Forelimb muscle (tissue), 1 donor: ENCODE measurements at regions not wholly inside any gene's neighbourhood (a gene's known extent, or its start where the extent isn't known, plus 50 kb on each side); places are given as distances from the start of the nearest gene placed in this dataset.
"Not testable (repeated sequence)": the region's sequence is repeated elsewhere in the genome, so short reads cannot be mapped to it uniquely, and the experiment has no call there.

ENCODE experiments used
- DNase-seq: peaks from one replicate; pipeline ENCODE4 v3.0.0-alpha.2; 2013; ENCODE audit warnings: low read depth

DNA sequence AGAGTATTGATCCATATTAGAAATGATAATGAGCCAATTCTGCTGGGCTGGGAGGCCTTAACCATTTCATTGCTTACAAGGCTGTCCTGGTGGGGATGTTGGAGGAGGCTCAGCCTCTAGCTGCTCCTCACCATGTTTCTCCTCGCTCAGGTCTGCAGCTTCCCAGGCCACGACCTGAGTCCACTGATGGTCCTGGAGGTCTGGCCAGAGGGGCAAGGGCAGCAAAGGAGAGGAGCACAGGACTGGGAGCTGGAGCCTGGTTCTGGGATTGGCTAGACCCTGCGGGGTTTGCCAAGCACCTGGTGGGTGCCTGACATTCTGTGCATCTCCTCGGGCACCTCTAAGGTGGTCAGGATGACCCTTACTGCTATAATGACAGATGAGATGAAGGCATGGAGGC, 92.6 kb downstream of the KIF26A start:
- DNase-seq = no peak

DNA sequence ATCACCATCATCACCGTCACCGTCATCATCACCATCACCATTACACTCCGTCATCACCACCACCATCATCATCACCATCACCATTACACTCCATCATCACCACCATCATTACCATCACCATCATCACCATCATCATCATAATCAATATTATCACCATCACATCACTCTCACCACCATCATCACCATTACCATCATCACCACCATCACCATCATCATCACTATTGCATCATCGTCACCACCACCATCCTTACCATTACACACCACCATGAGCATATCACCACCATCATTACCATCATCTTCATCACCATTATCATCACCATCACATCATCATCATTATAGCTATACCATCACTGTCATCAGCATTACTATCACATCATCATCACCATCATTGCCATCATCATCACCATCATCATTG, 93.7 kb downstream of the KIF26A start:
- no peak for DNase-seq

- DNase-seq = not testable (repeated sequence)
These were observed 95.8 kb downstream of the KIF26A start for GRCh38 chr14:104234007-104234786.

- no peak for DNase-seq
These were observed 97.3 kb downstream of the KIF26A start for GRCh38 chr14:104235686-104236085.

DNA sequence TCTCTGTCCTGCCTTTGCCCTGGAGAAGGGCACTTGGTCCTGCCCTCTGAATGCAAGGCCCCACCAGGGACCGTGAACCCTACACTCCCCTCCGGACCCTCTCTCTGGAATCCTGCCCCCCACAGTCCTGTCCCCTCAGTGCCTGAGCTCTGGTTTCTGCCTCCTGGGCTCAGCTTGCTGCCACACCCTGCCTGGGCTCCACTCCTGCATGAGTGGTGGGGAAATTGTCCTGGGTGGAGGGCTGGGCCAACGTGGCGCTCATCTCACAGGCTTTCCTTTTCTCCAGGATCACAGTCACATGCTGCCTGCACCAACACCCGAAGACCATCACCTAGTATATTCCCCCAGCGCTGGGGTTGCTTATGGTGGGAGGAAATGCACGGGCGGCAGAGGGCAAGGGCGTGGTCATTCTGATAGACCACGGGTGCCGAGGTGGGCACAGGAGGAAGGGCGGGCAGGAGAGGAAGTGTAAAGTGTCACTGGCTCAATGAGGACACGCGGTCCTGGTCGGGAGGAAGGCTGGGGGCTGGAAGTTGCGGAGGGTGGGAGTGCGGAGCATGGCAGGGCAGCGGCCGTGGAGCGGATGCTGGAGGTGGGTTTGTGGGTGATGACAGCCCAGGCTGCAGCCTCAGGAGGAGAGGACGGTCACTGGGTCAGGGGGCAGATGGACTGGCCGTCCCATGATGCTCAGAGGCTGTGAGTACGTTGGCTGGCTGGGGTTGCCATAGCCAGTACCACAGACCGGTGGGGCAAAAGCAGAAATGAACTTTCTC, 99.5 kb downstream of the KIF26A start:
- DNase-seq = no peak

DNA sequence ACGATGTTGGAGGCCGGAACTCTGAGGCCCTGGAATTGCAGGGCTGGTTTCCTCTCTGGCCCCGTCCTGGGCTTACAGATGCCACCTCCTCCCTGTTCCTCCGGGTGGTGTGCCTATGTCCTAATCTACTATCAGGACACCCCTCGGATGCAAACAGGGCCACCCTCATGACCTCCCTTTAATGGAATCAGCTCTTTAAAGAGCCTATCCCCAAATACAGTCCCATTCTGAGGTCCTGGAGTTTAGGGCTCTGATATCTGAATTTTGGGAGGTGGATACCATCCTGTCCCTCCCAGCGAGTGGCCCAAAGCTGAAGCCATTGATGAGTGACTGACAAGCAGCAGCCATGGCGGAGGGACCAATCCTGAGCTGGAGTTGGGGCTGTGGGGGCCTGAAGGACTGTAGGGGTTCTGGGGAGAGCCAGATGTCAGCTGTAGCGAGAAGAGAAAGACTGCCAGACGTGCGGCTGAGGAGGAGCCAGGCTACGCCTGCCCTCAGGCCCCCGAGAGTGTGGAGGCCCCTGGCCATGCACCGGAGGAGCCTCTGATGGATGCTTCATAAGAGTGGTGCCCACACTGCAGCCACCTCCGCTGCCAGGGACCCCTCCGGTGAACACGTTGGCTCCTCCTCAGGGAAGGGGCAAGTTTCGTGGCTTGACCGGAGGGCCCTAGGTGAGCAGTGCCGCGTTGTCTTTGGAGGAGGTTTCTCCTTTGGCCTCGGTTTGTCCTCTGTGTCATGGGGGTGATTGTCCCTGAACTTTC, 100.2 kb downstream of the KIF26A start:
- DNase-seq = no peak

GRCh38 chr14:104239185-104239775, 100.9 kb downstream of the KIF26A start:
- DNase-seq = no peak

GRCh38 chr14:104239861-104240301, 101.5 kb downstream of the KIF26A start:
- no peak for DNase-seq

DNA sequence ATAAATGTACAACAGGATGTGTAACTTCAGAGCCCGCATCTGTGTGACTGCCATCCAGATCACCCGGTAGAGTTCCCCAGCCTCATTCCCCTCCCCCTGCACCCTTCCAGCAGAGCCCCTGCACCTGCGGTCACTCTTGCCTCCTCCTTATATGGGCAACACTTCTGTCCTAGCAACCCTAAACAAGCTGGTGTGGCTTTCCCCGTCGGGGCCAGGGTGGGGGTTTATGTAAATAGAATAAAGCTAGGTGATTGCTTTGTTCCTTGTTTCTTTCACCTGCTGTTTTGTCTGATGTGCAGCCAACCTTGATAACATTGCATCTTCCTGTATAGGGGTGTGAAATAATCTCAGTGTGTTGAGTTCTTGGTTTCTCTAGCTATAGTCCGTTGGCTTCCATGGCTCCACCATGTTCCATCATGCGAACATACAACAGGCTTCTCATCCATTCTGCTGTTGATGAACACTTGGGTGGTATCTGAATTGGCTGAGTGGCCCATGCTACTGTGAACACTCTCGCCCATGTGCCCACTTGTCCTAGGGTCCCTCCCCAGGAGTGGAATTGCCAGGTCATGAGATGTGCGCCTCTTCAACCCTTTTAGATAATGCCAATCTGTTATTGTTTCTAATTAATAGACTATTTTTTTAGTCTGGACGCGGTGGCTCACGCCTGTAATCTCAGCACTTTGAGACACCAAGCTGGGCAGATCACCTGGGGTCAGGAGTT, 102.2 kb downstream of the KIF26A start:
- no peak for DNase-seq

DNA sequence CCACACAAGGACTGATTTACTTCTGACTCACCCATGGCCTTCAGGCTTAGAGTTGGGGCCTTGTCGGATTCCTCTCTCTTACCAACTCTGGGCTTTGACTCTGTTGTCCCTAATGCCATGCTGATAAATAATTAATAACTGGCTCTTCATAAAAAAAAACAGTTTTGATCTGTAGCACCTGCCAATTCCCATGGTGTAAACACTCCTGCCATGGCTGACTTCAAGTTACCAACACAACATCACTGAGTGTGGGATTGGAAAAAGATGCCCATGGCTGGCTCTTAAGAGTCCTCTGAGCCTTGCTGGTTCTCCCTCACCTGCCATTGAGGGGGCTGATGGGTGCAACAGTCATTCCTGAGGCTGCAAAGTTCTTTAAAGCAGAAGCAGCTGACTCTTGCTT, 104.8 kb downstream of the KIF26A start:
- no peak for DNase-seq

DNA sequence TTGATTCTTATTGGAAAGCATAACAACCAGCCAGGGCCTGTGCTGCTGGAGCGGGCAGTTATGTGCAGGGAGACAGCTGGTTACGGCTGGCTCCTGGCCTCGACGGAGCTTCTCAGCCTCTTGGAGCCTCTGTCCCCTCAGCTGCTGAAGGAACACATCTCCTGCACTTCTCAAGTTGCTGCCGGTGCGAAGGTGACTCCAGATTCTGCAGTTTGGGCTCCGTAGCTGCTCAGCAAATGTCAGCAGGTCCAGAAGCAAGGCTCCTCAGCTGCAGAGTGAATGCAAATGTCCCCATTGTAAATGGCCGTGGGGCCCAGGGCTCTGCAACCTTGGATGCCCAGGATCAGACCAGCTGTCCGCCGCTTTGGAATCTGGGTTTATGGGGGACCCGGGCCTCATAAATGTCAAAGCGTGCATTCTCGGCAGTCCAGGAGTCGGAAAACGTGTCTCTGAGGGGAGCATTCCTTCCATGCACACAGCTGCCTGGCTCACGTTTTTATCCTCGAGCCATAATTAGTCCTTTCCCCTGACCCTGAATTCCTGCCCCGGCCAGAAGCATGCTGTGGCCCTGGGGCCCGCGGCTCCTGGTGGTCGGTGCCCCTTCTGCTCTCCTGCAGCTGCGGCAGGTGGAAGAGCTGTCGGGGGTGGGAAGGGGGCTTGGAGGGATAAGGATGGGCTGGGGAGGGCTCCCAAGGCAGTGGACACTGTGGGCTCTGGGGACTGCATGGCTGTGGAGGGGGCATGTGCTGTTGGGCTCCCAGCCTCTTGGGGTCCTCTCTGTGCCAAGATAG, 106.0 kb downstream of the KIF26A start:
- no peak for DNase-seq

DNA sequence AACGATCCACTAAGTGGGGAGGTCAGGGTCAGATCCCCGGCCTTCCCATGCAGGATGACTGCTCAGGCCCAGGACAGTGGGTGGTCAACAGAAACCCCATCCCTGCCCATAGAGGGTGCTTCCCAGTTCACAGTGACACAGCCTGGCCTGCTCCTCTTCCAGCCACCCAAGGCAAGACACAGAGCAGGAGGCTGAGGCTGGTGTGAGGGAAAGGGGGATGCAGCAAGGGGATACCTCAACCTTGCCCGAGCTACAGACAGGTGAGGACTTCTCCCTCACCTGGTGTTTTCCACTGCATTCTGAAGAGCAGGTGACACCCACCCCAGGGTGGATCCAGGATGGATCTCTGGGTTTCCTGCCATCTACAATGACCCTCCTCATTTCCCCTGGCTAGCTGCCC, 106.7 kb downstream of the KIF26A start:
- DNase-seq = no peak

DNA sequence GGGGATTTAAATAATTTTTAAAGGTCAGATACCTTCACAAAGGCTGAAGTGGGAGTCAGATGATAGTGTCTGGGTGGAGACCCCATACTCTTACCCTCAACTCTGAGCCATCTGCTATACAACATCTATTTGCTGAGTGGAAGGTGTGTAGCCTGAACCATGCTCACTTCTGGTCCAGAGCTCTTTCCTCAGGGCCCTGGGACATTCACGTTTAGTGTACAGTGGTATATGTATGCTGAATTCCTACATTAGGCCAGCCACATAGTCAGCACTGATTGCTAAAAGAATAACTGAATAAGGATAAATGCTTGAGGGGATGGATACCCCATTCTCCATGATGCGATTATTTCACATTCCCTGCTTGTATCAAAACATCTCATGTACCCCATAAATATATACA, 107.3 kb downstream of the KIF26A start:
- no peak for DNase-seq

DNA sequence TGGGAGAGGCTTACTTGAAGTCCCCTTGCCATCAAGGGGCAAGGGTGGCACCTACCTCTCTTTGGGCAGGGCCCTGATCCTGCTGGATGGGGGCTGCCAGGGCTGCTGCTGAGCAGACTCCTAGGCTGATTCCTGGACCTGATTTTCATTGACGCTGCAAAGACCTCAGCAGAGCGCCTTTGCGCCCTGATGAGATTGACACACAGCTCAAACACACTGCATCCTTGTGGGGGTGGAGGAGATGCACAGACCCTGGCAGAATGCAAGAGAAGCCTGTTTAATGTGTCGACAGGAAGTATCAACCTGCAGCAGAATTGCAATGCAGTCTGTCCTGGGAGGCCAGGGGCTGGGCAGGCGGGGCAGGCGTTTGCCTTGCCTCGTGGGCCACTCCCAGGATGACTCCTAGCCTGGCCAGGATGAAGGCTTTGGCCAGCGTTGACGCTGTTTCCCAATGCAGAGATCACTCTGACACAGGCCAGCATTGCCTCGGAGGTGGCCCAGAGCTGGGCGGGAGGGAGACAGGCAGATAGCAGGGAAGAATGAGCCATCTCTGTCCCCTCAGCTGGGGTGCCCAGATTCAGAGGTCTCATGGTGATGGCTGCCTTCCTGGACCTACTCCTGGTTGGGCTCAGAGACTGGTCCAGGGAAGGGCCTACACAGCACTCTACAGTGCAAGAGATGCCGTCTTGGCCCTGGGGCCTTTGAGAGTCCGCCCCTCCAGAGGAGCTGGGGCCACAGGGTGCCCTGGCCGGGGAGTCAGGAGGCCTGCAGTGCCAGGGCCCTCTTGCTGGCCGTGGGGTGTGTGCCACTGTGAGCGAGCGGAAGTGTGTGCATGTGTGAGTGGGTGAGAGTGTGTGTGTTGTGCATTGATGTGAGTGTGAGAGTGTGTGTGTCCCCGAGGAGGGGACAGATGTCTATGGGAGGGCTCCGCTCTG, 108.3 kb downstream of the KIF26A start:
- no peak for DNase-seq

DNA sequence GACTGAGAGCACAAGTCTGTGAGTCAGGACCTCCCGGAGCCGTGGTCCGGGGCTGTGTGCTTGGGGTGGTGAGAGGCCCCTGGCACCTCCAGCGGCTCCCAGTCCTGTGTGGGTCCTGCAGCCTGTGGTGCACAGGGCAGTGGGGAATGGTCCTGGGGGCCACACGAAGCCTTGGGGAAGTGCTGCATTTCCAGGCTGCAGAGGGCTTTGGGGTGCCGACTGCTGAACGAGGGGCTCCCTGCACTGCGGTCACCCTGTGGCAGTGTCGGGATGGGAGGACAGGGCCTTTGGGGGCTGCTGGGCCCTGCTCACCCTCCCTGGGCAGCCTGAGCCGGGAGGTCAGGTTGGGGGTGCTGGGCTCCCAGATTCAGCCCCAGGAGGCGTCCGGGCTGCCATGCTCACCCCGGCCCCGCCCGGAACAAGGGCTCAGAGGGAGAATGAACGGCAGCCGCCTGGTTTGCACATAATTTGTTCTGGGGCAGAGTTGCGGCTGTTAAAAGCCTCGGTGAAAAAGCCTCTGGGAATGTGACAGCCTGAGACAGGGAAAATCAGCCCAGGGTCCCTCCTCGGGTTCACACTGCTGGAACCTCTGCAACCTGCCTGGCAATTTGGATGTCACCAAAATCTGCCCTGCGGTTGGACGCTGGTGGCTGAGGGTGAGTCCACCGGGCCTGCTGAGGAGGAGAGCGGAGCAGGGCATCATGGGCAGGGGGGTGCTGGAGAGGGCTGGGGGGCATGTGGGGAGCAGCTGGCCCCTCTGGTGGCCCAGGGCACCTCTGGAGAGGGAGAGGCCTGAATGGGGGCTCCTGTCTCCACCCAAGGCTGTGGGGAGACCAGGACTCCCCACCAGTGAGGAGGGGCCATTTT, 109.2 kb downstream of the KIF26A start:
- no peak for DNase-seq

GRCh38 chr14:104248203-104249055, 110.0 kb downstream of the KIF26A start:
- no peak for DNase-seq

DNA sequence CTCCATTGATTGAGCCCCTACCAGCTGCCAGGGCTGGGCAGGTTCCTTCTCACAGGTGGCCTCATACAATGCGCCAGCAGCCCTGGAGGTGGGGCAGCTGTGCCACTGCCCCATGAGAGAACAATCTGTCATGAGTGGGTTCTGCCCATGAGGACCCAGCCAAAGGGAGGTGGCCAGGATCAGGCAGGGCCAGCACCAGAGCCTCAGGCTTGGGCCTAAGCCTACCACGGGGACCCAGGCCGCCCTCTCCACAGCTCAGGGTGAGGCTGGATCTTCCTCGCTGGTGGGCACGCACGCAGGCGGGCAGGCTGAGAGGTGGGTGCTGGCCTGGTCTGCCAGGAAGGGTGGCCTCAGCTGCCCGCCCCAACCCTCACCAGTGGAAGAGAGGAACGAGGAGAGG, 110.7 kb downstream of the KIF26A start:
- no peak for DNase-seq
